Endothelial cell of umbilical vein (primary cell): ENCODE measurements at regions not wholly inside any gene's neighbourhood (a gene's known extent, or its start where the extent isn't known, plus 50 kb on each side); places are given as distances from the start of the nearest gene placed in this dataset.

Source experiments
- BruUV-seq: library from RNA; stranded (reverse); fragments of 400-500 nt; replicated peaks from 2 replicates; lab custom pipeline; 2021; lab: Mats Ljungman, UMichigan
- CTCF ChIA-PET: fragments of 300-600, 350-600 bp; sonication (Branson Sonifier 250); formaldehyde crosslinking; loops from one replicate; lab custom pipeline; 2021; ENCODE audit warnings: antibody characterized with exemption, inconsistent platforms; lab: Charles Lee
- POLR2A ChIA-PET: fragments of 300-600, 350-600 bp; sonication (Branson Sonifier 250); formaldehyde crosslinking; loops from one replicate; lab custom pipeline; 2021; ENCODE audit warnings: antibody characterized with exemption, inconsistent platforms; lab: Charles Lee
- DNase-seq: peaks from one replicate; pipeline ENCODE4 v3.0.0-alpha.2; 2011; ENCODE audit warnings: low read depth, low spot score
- FAIRE-seq: peaks from 2 replicates; lab custom pipeline; 2011; peaks lifted over from hg19 to GRCh38; lab: Jason Lieb, UNC
- H2AFZ ChIP-seq: 2 replicates; pipeline ENCODE4 v1.6.0; 2012; ENCODE audit warnings: low read depth, low read length, control low read depth, inconsistent platforms
- H3K27ac ChIP-seq: 2 replicates; pipeline ENCODE4 v1.5.1; 2011; ENCODE audit warnings: low read depth, mild to moderate bottlenecking, control low read depth, low read length, moderate library complexity; ENCODE audit not compliant: insufficient read depth
- H3K27me3 ChIP-seq, 2 experiments: 2 replicates each; pipeline versions ENCODE4 v1.6.0 to v1.6.1; 2011; ENCODE audit warnings: low read length in 2 of 2, mixed read lengths in 1 of 2; ENCODE audit not compliant: control insufficient read depth in 2 of 2, insufficient read depth in 2 of 2
- H3K36me3 ChIP-seq, 2 experiments: 2 replicates in 1 of 2; 3 replicates in 1 of 2; pipeline ENCODE4 v1.5.1; 2011; ENCODE audit warnings: low read length in 2 of 2, mild to moderate bottlenecking in 1 of 2, moderate library complexity in 1 of 2; ENCODE audit not compliant: control insufficient read depth in 2 of 2, insufficient read depth in 2 of 2; ENCODE audit errors: extremely low read depth in 1 of 2
- H3K4me1 ChIP-seq: 3 replicates; pipeline ENCODE4 v1.5.1; 2011; ENCODE audit warnings: mild to moderate bottlenecking, low read length; ENCODE audit not compliant: control insufficient read depth, insufficient read depth; ENCODE audit errors: extremely low read depth
- H3K4me2 ChIP-seq: 2 replicates; pipeline ENCODE4 v1.6.1; 2011; ENCODE audit warnings: low read length, control low read depth, mixed read lengths; ENCODE audit not compliant: insufficient read depth
- H3K4me3 ChIP-seq, 3 experiments: fragments of 200-600 bp in 1 of 3; sonication (generic), shearing (Covaris generic) in 1 of 3; replicated peaks in 1 of 3; 2 replicates each; pipeline ENCODE4 v1.5.1; 2011 to 2016; ENCODE audit warnings: control low read depth in 3 of 3, low read length in 3 of 3, mild to moderate bottlenecking in 2 of 3, inconsistent platforms in 1 of 3, low read depth in 1 of 3, moderate library complexity in 1 of 3; ENCODE audit not compliant: insufficient read depth in 1 of 3
- H3K79me2 ChIP-seq: 2 replicates; pipeline ENCODE4 v1.6.0; 2012; ENCODE audit warnings: low read length, inconsistent platforms; ENCODE audit not compliant: control insufficient read depth, insufficient read depth
- H3K9ac ChIP-seq: replicated peaks from 2 replicates; pipeline ENCODE3; 2011; ENCODE audit warnings: low read length, control low read depth; ENCODE audit not compliant: insufficient read depth; ENCODE audit errors: extremely low read depth
- H3K9me1 ChIP-seq: replicated peaks from 3 replicates; pipeline ENCODE4 v1.6.0; 2011; ENCODE audit warnings: mild to moderate bottlenecking, low read length; ENCODE audit not compliant: control insufficient read depth, insufficient read depth; ENCODE audit errors: extremely low read depth
- H3K9me3 ChIP-seq: replicated peaks from 2 replicates; pipeline ENCODE4 v1.5.1; 2012; ENCODE audit warnings: low read length, inconsistent platforms; ENCODE audit not compliant: control insufficient read depth, insufficient read depth
- H4K20me1 ChIP-seq: replicated peaks from 2 replicates; pipeline ENCODE3; 2011; ENCODE audit warnings: mild to moderate bottlenecking, low read length; ENCODE audit not compliant: control insufficient read depth, insufficient read depth; ENCODE audit errors: extremely low read depth
- CTCF ChIP-seq, 2 donors: IDR thresholded peaks; 1 replicate in 1 of 2; 2 replicates in 1 of 2; pipeline ENCODE4 v1.5.1; 2011; ENCODE audit warnings: low read length in 2 of 2, mild to moderate bottlenecking in 2 of 2, moderate library complexity in 2 of 2, control low read depth in 1 of 2, inconsistent platforms in 1 of 2, low read depth in 1 of 2; ENCODE audit not compliant: insufficient read depth in 1 of 2; ENCODE audit errors: extremely low read depth in 1 of 2
- EZH2 ChIP-seq: IDR thresholded peaks from 2 replicates; pipeline ENCODE4 v1.6.1; 2012; ENCODE audit warnings: borderline replicate concordance, low read depth, mild to moderate bottlenecking, moderate library complexity, low read length, inconsistent platforms; ENCODE audit not compliant: severe bottlenecking
- FOS ChIP-seq: IDR thresholded peaks from 2 replicates; pipeline ENCODE4 v1.6.1; 2011; ENCODE audit warnings: mild to moderate bottlenecking, low read length, moderate library complexity, borderline replicate concordance; ENCODE audit not compliant: insufficient read depth
- JUN ChIP-seq: IDR thresholded peaks from 2 replicates; pipeline ENCODE4 v1.6.1; 2011; ENCODE audit warnings: borderline replicate concordance, low read depth; ENCODE audit not compliant: insufficient read length, insufficient read depth
- MYC ChIP-seq: IDR thresholded peaks from one replicate; pipeline ENCODE4 v1.6.1; 2011; ENCODE audit warnings: mild to moderate bottlenecking, low read depth, low read length
- POLR2A ChIP-seq: IDR thresholded peaks from 2 replicates; pipeline ENCODE4 v1.6.1; 2012; ENCODE audit warnings: low read depth, mild to moderate bottlenecking, control low read depth, low read length
- POLR2AphosphoS5 ChIP-seq: IDR thresholded peaks from 2 replicates; pipeline ENCODE4 v1.6.1; 2012; ENCODE audit warnings: low read depth, mild to moderate bottlenecking, control low read depth, low read length, moderate library complexity; ENCODE audit not compliant: insufficient read depth
- dilution Hi-C: fragments of 300-500 bp; cut with MboI; formaldehyde crosslinking; loops from one replicate; pipeline ENCODE4 v1.15.0; 2019; ENCODE audit warnings: low sequenced_read_pairs; ENCODE audit not compliant: extremely low pct_ligation_motif_present
- intact Hi-C: fragments of 100-400 bp; cut with micrococcal nuclease; formaldehyde crosslinking; loops from one replicate; pipeline ENCODE4 v1.10.0; 2022

DNA sequence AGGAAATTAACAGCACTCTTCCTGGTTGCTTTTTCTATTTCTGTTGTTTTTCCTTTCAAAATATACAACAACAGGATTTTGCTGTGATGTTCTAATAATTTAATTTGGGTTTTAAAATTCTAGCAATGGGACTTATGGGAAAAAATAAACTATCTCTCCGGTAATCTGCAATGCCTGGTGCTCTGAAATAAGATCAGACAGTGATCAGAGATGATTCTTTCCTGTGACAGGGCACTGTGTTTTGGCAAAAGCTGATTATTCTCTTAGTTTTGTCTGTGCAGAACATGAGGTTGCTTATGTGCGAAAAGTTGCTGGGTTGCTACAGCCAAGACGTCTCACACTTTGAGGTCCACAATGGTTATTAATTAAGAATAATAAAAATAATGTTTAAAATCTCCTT lies 291.7 kb downstream of the FBXO8 start:
- no peak for FAIRE-seq
- H2AFZ ChIP-seq = no peak overlapping the region
- CTCF ChIA-PET = no interaction called here

More for the DNA sequence above, 291.7 kb downstream of the FBXO8 start:
- no TSS peak for BruUV-seq
- intact Hi-C loops (no loop called here), dilution Hi-C loops (no loop called here)
- H3K9me3 ChIP-seq = no peaks in the 10 kb centered on the region
- POLR2A ChIA-PET = no interaction called here
- no peak overlapping the region for H3K4me3 ChIP-seq
- no peaks in the 10 kb centered on the region for H3K4me1 ChIP-seq
- DNase-seq = no peak
- no peaks in the 10 kb centered on the region for H3K9me1 ChIP-seq
- H3K9ac ChIP-seq = no peak overlapping the region
- no peak overlapping the region for H3K4me2 ChIP-seq
- H3K79me2 ChIP-seq = no peaks in the 10 kb centered on the region
- TF ChIP-seq MYC (no peak), POLR2A (no peak), POLR2AphosphoS5 (no peak), JUN (no peak), FOS (no peak), EZH2 (no peak), CTCF (IDR thresholded peaks at IDR 0.05; ENCODE audit: extremely low read depth in 1 of 2, insufficient read depth in 1 of 2, low read depth in 1 of 2, low read length in 2 of 2) (no peak)
- H3K27ac ChIP-seq = no peak overlapping the region
- no peaks in the 10 kb centered on the region for H4K20me1 ChIP-seq
- no peaks in the 10 kb centered on the region for H3K27me3 ChIP-seq
- H3K36me3 ChIP-seq = no peaks in the 10 kb centered on the region
